ENCODE measurements at regions not wholly inside any gene's neighbourhood (a gene's known extent, or its start where the extent isn't known, plus 50 kb on each side); places are given as distances from the start of the nearest gene placed in this dataset.

- ChIA-PET CTCF (no interaction called here), POLR2A (ENCODE audit: unreplicated experiment) (no interaction called here)
- no peak overlapping the region for H3K4me3 ChIP-seq (ENCODE audit: insufficient read depth, low read depth, low read length)
- H2BK15ac ChIP-seq (ENCODE audit: low read depth, low read length), result no peak overlapping the region
- H3K4me2 ChIP-seq (ENCODE audit: low read depth, low read length), result no peak overlapping the region
- H3K36me3 ChIP-seq (ENCODE audit: control insufficient read depth, insufficient read depth, low read length), result no peaks in the 10 kb centered on the region
- H3K18ac ChIP-seq (ENCODE audit: low read depth, low read length), result no peak overlapping the region
- TF ChIP-seq POLR2A (IDR thresholded peaks at IDR 0.05; ENCODE audit: low read depth, low read length) (no peak), SMC3 (IDR thresholded peaks at IDR 0.05; ENCODE audit: low read depth, low read length) (no peak), RFX5 (IDR thresholded peaks at IDR 0.05; ENCODE audit: low read depth, low read length) (no peak), CHD1 (IDR thresholded peaks at IDR 0.05; ENCODE audit: low read depth, low read length) (no peak), RAD21 (IDR thresholded peaks at IDR 0.05; ENCODE audit: low read length) (no peak)
- no peak overlapping the region for H4K8ac ChIP-seq (ENCODE audit: low read depth in 2 of 2, low read length in 2 of 2)
- H3K4ac ChIP-seq (ENCODE audit: low read depth, low read length), result no peak overlapping the region
- WGBS, 2 experiments (ENCODE audit: extremely low coverage in 2 of 2, insufficient read length in 1 of 2), result 72% methylated on average over 3 of the region's 4 CpGs; no CpG with 5 or more reads in 1 of the 2 experiments
- no peak for ATAC-seq (ENCODE audit: low read depth)
- no peak overlapping the region for H3K27ac ChIP-seq (ENCODE audit: insufficient read depth, low read length)
- no peak overlapping the region for H3K9ac ChIP-seq (ENCODE audit: low read depth, low read length)
- no peak overlapping the region for H2BK120ac ChIP-seq (ENCODE audit: low read depth, low read length)
- H3K9me1 ChIP-seq (ENCODE audit: insufficient read depth, low read length), result no peaks in the 10 kb centered on the region
- peaks cover 36% of the 10 kb centered on the region for H3K27me3 ChIP-seq (ENCODE audit: control insufficient read depth, insufficient read depth, low read length)
- H2AK9ac ChIP-seq (replicated peaks; ENCODE audit: low read depth, low read length, poor library complexity), result no peak overlapping the region
- no peak overlapping the region for H2BK20ac ChIP-seq (ENCODE audit: low read depth, low read length)
- H3K56ac ChIP-seq (ENCODE audit: extremely low read depth, insufficient read depth, low read length), result no peak overlapping the region
- intact Hi-C loops (cut with micrococcal nuclease), result no loop called here
- no TSS peak for BruUV-seq (replicated peaks)
- no peak overlapping the region for H2BK5ac ChIP-seq (ENCODE audit: low read depth, low read length, poor library complexity, severe bottlenecking)
- in situ Hi-C loops (cut with MboI; ENCODE audit: low sequenced_read_pairs), result no loop called here
- no peak for DNase-seq
- no peak overlapping the region for H3K14ac ChIP-seq (replicated peaks; ENCODE audit: low read depth, low read length)
- no peaks in the 10 kb centered on the region for H4K20me1 ChIP-seq (ENCODE audit: insufficient read depth, low read length)
- no peaks in the 10 kb centered on the region for H3K4me1 ChIP-seq (ENCODE audit: control insufficient read depth, insufficient read depth, low read length)
- no peaks in the 10 kb centered on the region for H3K9me3 ChIP-seq (ENCODE audit: control insufficient read depth, insufficient read depth, low read length)
- no peak overlapping the region for H4K5ac ChIP-seq (ENCODE audit: low read depth, low read length)
- dilution Hi-C loops (cut with HindIII; ENCODE audit: low sequenced_read_pairs, unreplicated experiment), result no loop called here
- no peak overlapping the region for H2AK5ac ChIP-seq (ENCODE audit: low read depth, low read length)
- H3K79me1 ChIP-seq (ENCODE audit: low read depth in 1 of 2, low read length in 2 of 2), result no peaks in the 10 kb centered on the region
- H4K91ac ChIP-seq (ENCODE audit: insufficient read depth, low read depth, low read length), result no peak overlapping the region
- H3K23ac ChIP-seq (ENCODE audit: low read depth, low read length), result no peak overlapping the region
- H2AFZ ChIP-seq (replicated peaks; ENCODE audit: low read length, poor library complexity), result no peak overlapping the region
Measured at GRCh38 chr9:109556061-109556460, 58.0 kb upstream of the PTPN3 start.

Measured in IMR-90 (cell line).